WTC11 (cell line): ENCODE measurements at regions not wholly inside any gene's neighbourhood (a gene's known extent, or its start where the extent isn't known, plus 50 kb on each side); places are given as distances from the start of the nearest gene placed in this dataset.

Experiments
- ATAC-seq: fragments of 200-7000 bp; cut with Tn5 transposase; 2 replicates; pipeline ENCODE4 v1.10.0; 2021; ENCODE audit warnings: mild to moderate bottlenecking, moderate library complexity
- CTCF ChIA-PET: fragments of 300-600 bp; sonication (Branson Sonifier 250); formaldehyde crosslinking; loops from one replicate; lab custom pipeline; 2021; ENCODE audit warnings: antibody characterized with exemption; lab: Charles Lee
- POLR2A ChIA-PET: fragments of 350-600 bp; sonication (Branson Sonifier 250); formaldehyde crosslinking; loops from one replicate; lab custom pipeline; 2021; ENCODE audit warnings: antibody characterized with exemption; lab: Charles Lee
- DNase-seq: peaks from one replicate; pipeline ENCODE4 v3.0.0; 2021; ENCODE audit warnings: low spot score
- H3K27ac Mint-ChIP-seq: 2 replicates; pipeline ENCODE4 v1.8.0; 2021; ENCODE audit warnings: mixed read lengths
- H3K27me3 Mint-ChIP-seq: 2 replicates; pipeline ENCODE4 v1.8.0; 2021; ENCODE audit warnings: low read depth, mild to moderate bottlenecking, moderate library complexity, mixed read lengths
- H3K36me3 Mint-ChIP-seq: 2 replicates; pipeline ENCODE4 v1.8.0; 2021; ENCODE audit warnings: mixed read lengths
- H3K4me1 Mint-ChIP-seq: 2 replicates; pipeline ENCODE4 v1.8.0; 2022; ENCODE audit warnings: mixed read lengths
- H3K4me3 Mint-ChIP-seq: 2 replicates; pipeline ENCODE4 v1.8.0; 2021; ENCODE audit warnings: mild to moderate bottlenecking, moderate library complexity, mixed read lengths
- H3K9me3 Mint-ChIP-seq: 2 replicates; pipeline ENCODE4 v1.8.0; 2021; ENCODE audit warnings: mixed read lengths
- CBFB ChIP-seq: sonication (generic); formaldehyde crosslinking; IDR thresholded peaks from 2 replicates; pipeline ENCODE4 v1.8.1; 2022; ENCODE audit warnings: mild to moderate bottlenecking, low read depth, missing genetic modification reagents
- CREM ChIP-seq: sonication (generic); formaldehyde crosslinking; IDR thresholded peaks from 2 replicates; pipeline ENCODE4 v1.8.1; 2022; ENCODE audit warnings: mild to moderate bottlenecking, missing genetic modification reagents, moderate library complexity
- GABPB1 ChIP-seq: sonication (generic); formaldehyde crosslinking; IDR thresholded peaks from 2 replicates; pipeline ENCODE4 v1.8.1; 2023; ENCODE audit warnings: mild to moderate bottlenecking, missing genetic modification reagents
- KAT7 ChIP-seq: sonication (generic); formaldehyde crosslinking; IDR thresholded peaks from 2 replicates; pipeline ENCODE4 v1.8.1; 2023; ENCODE audit warnings: missing genetic modification reagents, mild to moderate bottlenecking, borderline replicate concordance
- NFYB ChIP-seq: sonication (generic); formaldehyde crosslinking; conservative IDR thresholded peaks from 2 replicates; pipeline ENCODE4 v1.8.0; 2022; ENCODE audit warnings: low read depth, missing genetic modification reagents
- PRRX2 ChIP-seq: fragments of 250-450 bp; sonication (Bioruptor Pico); IDR thresholded peaks from 2 replicates; pipeline ENCODE4 v1.8.0; 2021; ENCODE audit warnings: mild to moderate bottlenecking
- ZNF396 ChIP-seq: fragments of 250-450 bp; sonication (Bioruptor Pico); IDR thresholded peaks from 2 replicates; pipeline ENCODE4 v1.8.0; 2021; ENCODE audit warnings: mild to moderate bottlenecking, moderate library complexity, borderline replicate concordance
- ZNF423 ChIP-seq: fragments of 250-450 bp; sonication (Bioruptor Pico); IDR thresholded peaks from 2 replicates; pipeline ENCODE4 v2.1.2; 2022; ENCODE audit warnings: mild to moderate bottlenecking, moderate library complexity
- TF ChIP-seq, protein P1 (sequence below): sonication (generic); formaldehyde crosslinking; IDR thresholded peaks from 2 replicates; pipeline ENCODE4 v1.8.0; 2023; ENCODE audit warnings: missing genetic modification reagents
- TF ChIP-seq, protein P2 (sequence below): sonication (generic); formaldehyde crosslinking; IDR thresholded peaks from 2 replicates; pipeline ENCODE4 v1.8.1; 2023; ENCODE audit warnings: mild to moderate bottlenecking, missing genetic modification reagents, moderate library complexity
- TF ChIP-seq, protein P3 (sequence below): sonication (generic); formaldehyde crosslinking; IDR thresholded peaks from 2 replicates; pipeline ENCODE4 v1.8.0; 2022; ENCODE audit warnings: mild to moderate bottlenecking, missing genetic modification reagents
- TF ChIP-seq, protein P4 (sequence below): sonication (generic); formaldehyde crosslinking; IDR thresholded peaks from 2 replicates; pipeline ENCODE4 v1.8.1; 2022; ENCODE audit warnings: mild to moderate bottlenecking, missing genetic modification reagents, moderate library complexity, borderline replicate concordance
- TF ChIP-seq, protein P5 (sequence below): sonication (generic); formaldehyde crosslinking; IDR thresholded peaks from 2 replicates; pipeline ENCODE4 v1.8.1; 2023; ENCODE audit warnings: mild to moderate bottlenecking, moderate library complexity, missing genetic modification reagents
- TF ChIP-seq, protein P6 (sequence below): fragments of 250-450 bp; sonication (Bioruptor Pico); IDR thresholded peaks from 2 replicates; pipeline ENCODE4 v1.9.0; 2021; ENCODE audit warnings: mild to moderate bottlenecking, borderline replicate concordance

DNA sequence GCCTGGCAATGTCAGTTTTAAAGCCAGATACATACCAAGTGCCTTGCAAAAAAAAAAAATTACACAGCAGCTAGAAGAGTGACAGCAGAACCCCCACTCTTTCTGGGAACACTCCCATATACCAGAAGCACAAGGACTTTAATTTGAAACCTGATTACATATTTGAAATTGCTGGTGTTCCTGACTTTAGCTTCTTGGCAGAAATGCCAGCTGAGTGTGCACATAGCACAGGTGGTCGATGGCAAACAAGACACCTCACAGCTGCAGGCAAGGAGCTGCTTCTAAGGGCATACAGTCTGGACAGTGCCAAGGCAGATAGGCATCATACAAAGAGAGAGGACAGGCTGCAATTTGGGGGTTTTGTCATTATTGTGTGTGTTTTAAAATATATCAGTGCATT is 150.7 kb upstream of the SGK1 start:
- POLR2A ChIA-PET, result no interaction called here

GRCh38 chr6:134467620-134468019 is 149.7 kb upstream of the SGK1 start:
- no peak overlapping the region for H3K27ac Mint-ChIP-seq
- TF ChIP-seq, protein P1, sequence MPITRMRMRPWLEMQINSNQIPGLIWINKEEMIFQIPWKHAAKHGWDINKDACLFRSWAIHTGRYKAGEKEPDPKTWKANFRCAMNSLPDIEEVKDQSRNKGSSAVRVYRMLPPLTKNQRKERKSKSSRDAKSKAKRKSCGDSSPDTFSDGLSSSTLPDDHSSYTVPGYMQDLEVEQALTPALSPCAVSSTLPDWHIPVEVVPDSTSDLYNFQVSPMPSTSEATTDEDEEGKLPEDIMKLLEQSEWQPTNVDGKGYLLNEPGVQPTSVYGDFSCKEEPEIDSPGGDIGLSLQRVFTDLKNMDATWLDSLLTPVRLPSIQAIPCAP, result no peak
- TF ChIP-seq KAT7 (CRISPR knock-in tag) (no peak), CREM (CRISPR knock-in tag) (no peak), ZNF396 (CRISPR knock-in tag) (no peak), CBFB (CRISPR knock-in tag) (no peak), NFYB (CRISPR knock-in tag) (no peak), GABPB1 (CRISPR knock-in tag) (no peak)
- TF ChIP-seq, protein P2, sequence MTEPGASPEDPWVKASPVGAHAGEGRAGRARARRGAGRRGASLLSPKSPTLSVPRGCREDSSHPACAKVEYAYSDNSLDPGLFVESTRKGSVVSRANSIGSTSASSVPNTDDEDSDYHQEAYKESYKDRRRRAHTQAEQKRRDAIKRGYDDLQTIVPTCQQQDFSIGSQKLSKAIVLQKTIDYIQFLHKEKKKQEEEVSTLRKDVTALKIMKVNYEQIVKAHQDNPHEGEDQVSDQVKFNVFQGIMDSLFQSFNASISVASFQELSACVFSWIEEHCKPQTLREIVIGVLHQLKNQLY (CRISPR knock-in tag), result no peak
- TF ChIP-seq, protein P3, sequence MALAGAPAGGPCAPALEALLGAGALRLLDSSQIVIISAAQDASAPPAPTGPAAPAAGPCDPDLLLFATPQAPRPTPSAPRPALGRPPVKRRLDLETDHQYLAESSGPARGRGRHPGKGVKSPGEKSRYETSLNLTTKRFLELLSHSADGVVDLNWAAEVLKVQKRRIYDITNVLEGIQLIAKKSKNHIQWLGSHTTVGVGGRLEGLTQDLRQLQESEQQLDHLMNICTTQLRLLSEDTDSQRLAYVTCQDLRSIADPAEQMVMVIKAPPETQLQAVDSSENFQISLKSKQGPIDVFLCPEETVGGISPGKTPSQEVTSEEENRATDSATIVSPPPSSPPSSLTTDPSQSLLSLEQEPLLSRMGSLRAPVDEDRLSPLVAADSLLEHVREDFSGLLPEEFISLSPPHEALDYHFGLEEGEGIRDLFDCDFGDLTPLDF (CRISPR knock-in tag), result no peak
- peaks cover 5% of the 10 kb centered on the region; the same call in 1 of the 2 replicates for H3K4me1 Mint-ChIP-seq
- no peaks in the 10 kb centered on the region for H3K27me3 Mint-ChIP-seq
- no peak overlapping the region for H3K4me3 Mint-ChIP-seq
- H3K9me3 Mint-ChIP-seq, result no peaks in the 10 kb centered on the region
- DNase-seq (no peak), ATAC-seq (no peak)
- H3K36me3 Mint-ChIP-seq, result no peaks in the 10 kb centered on the region
- POLR2A ChIA-PET, result interaction anchor here (0.6 kb wide), 1 partner anchor 429 kb away, joined by 3 read pairs; no protein-coding TSS in a partner anchor
- CTCF ChIA-PET, result interaction anchor here (0.6 kb wide), 1 partner anchor 880 kb away, joined by 3 read pairs; no protein-coding TSS in a partner anchor

More for the DNA sequence above, 150.7 kb upstream of the SGK1 start:
- no peaks in the 10 kb centered on the region for H3K36me3 Mint-ChIP-seq
- H3K9me3 Mint-ChIP-seq, result no peaks in the 10 kb centered on the region
- DNase-seq, result no peak
- no peak overlapping the region for H3K27ac Mint-ChIP-seq
- TF ChIP-seq PRRX2 (no peak), ZNF423 (no peak)
- TF ChIP-seq, protein P4, sequence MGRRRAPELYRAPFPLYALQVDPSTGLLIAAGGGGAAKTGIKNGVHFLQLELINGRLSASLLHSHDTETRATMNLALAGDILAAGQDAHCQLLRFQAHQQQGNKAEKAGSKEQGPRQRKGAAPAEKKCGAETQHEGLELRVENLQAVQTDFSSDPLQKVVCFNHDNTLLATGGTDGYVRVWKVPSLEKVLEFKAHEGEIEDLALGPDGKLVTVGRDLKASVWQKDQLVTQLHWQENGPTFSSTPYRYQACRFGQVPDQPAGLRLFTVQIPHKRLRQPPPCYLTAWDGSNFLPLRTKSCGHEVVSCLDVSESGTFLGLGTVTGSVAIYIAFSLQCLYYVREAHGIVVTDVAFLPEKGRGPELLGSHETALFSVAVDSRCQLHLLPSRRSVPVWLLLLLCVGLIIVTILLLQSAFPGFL (CRISPR knock-in tag), result no peak
- TF ChIP-seq, protein P5, sequence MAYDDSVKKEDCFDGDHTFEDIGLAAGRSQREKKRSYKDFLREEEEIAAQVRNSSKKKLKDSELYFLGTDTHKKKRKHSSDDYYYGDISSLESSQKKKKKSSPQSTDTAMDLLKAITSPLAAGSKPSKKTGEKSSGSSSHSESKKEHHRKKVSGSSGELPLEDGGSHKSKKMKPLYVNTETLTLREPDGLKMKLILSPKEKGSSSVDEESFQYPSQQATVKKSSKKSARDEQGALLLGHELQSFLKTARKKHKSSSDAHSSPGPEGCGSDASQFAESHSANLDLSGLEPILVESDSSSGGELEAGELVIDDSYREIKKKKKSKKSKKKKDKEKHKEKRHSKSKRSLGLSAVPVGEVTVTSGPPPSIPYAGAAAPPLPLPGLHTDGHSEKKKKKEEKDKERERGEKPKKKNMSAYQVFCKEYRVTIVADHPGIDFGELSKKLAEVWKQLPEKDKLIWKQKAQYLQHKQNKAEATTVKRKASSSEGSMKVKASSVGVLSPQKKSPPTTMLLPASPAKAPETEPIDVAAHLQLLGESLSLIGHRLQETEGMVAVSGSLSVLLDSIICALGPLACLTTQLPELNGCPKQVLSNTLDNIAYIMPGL (CRISPR knock-in tag), result no peak
- TF ChIP-seq, protein P6, sequence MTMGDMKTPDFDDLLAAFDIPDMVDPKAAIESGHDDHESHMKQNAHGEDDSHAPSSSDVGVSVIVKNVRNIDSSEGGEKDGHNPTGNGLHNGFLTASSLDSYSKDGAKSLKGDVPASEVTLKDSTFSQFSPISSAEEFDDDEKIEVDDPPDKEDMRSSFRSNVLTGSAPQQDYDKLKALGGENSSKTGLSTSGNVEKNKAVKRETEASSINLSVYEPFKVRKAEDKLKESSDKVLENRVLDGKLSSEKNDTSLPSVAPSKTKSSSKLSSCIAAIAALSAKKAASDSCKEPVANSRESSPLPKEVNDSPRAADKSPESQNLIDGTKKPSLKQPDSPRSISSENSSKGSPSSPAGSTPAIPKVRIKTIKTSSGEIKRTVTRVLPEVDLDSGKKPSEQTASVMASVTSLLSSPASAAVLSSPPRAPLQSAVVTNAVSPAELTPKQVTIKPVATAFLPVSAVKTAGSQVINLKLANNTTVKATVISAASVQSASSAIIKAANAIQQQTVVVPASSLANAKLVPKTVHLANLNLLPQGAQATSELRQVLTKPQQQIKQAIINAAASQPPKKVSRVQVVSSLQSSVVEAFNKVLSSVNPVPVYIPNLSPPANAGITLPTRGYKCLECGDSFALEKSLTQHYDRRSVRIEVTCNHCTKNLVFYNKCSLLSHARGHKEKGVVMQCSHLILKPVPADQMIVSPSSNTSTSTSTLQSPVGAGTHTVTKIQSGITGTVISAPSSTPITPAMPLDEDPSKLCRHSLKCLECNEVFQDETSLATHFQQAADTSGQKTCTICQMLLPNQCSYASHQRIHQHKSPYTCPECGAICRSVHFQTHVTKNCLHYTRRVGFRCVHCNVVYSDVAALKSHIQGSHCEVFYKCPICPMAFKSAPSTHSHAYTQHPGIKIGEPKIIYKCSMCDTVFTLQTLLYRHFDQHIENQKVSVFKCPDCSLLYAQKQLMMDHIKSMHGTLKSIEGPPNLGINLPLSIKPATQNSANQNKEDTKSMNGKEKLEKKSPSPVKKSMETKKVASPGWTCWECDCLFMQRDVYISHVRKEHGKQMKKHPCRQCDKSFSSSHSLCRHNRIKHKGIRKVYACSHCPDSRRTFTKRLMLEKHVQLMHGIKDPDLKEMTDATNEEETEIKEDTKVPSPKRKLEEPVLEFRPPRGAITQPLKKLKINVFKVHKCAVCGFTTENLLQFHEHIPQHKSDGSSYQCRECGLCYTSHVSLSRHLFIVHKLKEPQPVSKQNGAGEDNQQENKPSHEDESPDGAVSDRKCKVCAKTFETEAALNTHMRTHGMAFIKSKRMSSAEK (CRISPR knock-in tag), result no peak
- TF ChIP-seq, all 79 proteins: peak for 0
- no peaks in the 10 kb centered on the region for H3K27me3 Mint-ChIP-seq
- no peak for ATAC-seq
- H3K4me1 Mint-ChIP-seq, result peaks cover 5% of the 10 kb centered on the region; the same call in 1 of the 2 replicates
- CTCF ChIA-PET, result no interaction called here
- no peak overlapping the region for H3K4me3 Mint-ChIP-seq
